Thyroid gland (tissue), 4 donors: ENCODE measurements at regions not wholly inside any gene's neighbourhood (a gene's known extent, or its start where the extent isn't known, plus 50 kb on each side); places are given as distances from the start of the nearest gene placed in this dataset. TPM values are rescaled to one million over a fixed set of nuclear protein-coding genes. Genes with fewer than 3 reads are reported as not detected.
"Not testable (repeated sequence)": the region's sequence is repeated elsewhere in the genome, so short reads cannot be mapped to it uniquely, and the experiment has no call there.

Source experiments
- DNase-seq, 2 donors: peaks; one replicate each; pipeline ENCODE4 v3.0.0-alpha.2; 2019
- H3K27ac ChIP-seq, 3 donors: fragments of 200-600 bp; sonication (generic); 1 replicate in 2 of 3; 2 replicates in 1 of 3; pipeline ENCODE4 v1.5.1; 2016 to 2019; ENCODE audit warnings: mild to moderate bottlenecking in 1 of 3, moderate library complexity in 1 of 3
- H3K27me3 ChIP-seq: fragments of 200-600 bp; sonication (generic); one replicate; pipeline ENCODE4 v1.5.1; 2019
- H3K36me3 ChIP-seq, 2 donors: fragments of 200-600 bp; sonication (generic); one replicate each; pipeline ENCODE4 v1.5.1; 2016 to 2019
- H3K4me1 ChIP-seq, 2 donors: fragments of 200-600 bp; sonication (generic); one replicate each; pipeline ENCODE4 v1.5.1; 2017 to 2019
- H3K4me3 ChIP-seq, 3 donors: fragments of 200-600 bp; sonication (generic); replicated peaks in 1 of 3; 1 replicate in 2 of 3; 2 replicates in 1 of 3; pipeline ENCODE4 v1.5.1; 2016; ENCODE audit warnings: mild to moderate bottlenecking in 1 of 3
- H3K9me3 ChIP-seq: fragments of 200-600 bp; sonication (generic); one replicate; pipeline ENCODE4 v1.5.1; 2017
- CTCF ChIP-seq, 6 experiments: fragments of 200-600 bp in 3 of 6; fragments of 450-650 bp in 3 of 6; sonication (generic) in 3 of 6; IDR thresholded peaks; one replicate each; pipeline ENCODE4 v1.5.1; 2016 to 2019; ENCODE audit warnings: antibody characterized with exemption in 6 of 6, mild to moderate bottlenecking in 2 of 6, inconsistent platforms in 1 of 6, moderate library complexity in 1 of 6
- POLR2A ChIP-seq, 2 donors: fragments of 450-650 bp; IDR thresholded peaks; one replicate each; pipeline ENCODE4 v1.6.1; 2017; ENCODE audit warnings: antibody characterized with exemption in 2 of 2, mild to moderate bottlenecking in 2 of 2, moderate library complexity in 1 of 2
- WGBS, 2 donors: methylation state at CpG; one replicate each; pipeline ENCODE4 v1.1.5; 2017; 5-methylcytosine and 5-hydroxymethylcytosine counted together
- intact Hi-C: fragments of 100-400 bp; cut with DNase I; formaldehyde crosslinking; loops from one replicate; pipeline ENCODE4 v1.15.1; 2023
- microRNA counts, 2 donors: library from miRNA; unstranded; fragments of <30 nt; microRNA quantifications; one replicate each; lab custom pipeline; 2016 to 2017
- microRNA-seq: library from miRNA; unstranded; fragments of <30 nt; microRNA quantifications from one replicate; pipeline ENCODE4, GENCODE V29; 2016
- small RNA-seq: library from RNA; depleted of rRNA; stranded (forward); fragments of <200 nt; gene quantifications from one replicate; pipeline ENCODE3, GENCODE V24; 2016

GRCh38 chr10:131038056-131038455 lies 273.5 kb downstream of the TCERG1L start:
- Histone ChIP-seq H3K36me3 (no peaks in the 10 kb centered on the region), H3K9me3 (no peaks in the 10 kb centered on the region), H3K27me3 (no peaks in the 10 kb centered on the region), H3K27ac (no peak overlapping the region), H3K4me1 (no peaks in the 10 kb centered on the region), H3K4me3 (no peak overlapping the region)
- DNase-seq, result no peak
- intact Hi-C loops, result no loop called here
- WGBS, 2 donors, result 88 to 96% methylated on average over 6 of the region's 6 CpGs
- TF ChIP-seq POLR2A (IDR thresholded peaks at IDR 0.05), result no peak
- no peak for TF ChIP-seq CTCF (IDR thresholded peaks at IDR 0.05)

- Histone ChIP-seq H3K36me3 (no peaks in the 10 kb centered on the region), H3K27ac (no peak overlapping the region), H3K4me3 (no peak overlapping the region), H3K4me1 (peaks cover 0 to 5% of the 10 kb centered on the region in 2 donors), H3K9me3 (no peaks in the 10 kb centered on the region), H3K27me3 (no peaks in the 10 kb centered on the region)
- no peak for DNase-seq
- WGBS, 2 donors, result 90% methylated on average over 10 of the region's 10 CpGs
- TF ChIP-seq POLR2A (IDR thresholded peaks at IDR 0.05), result no peak
- TF ChIP-seq CTCF (IDR thresholded peaks at IDR 0.05), result no peak
- intact Hi-C loops, result no loop called here
Measured at GRCh38 chr10:131041031-131041430, 270.5 kb downstream of the TCERG1L start.

GRCh38 chr10:131041441-131041840 lies 270.1 kb downstream of the TCERG1L start:
- TF ChIP-seq POLR2A (IDR thresholded peaks at IDR 0.05), result no peak
- no peak for TF ChIP-seq CTCF (IDR thresholded peaks at IDR 0.05)
- no peaks in the 10 kb centered on the region for H3K9me3 ChIP-seq
- no peaks in the 10 kb centered on the region for H3K27me3 ChIP-seq
- H3K36me3 ChIP-seq, result no peaks in the 10 kb centered on the region
- DNase-seq, result no peak
- no peak overlapping the region for H3K4me3 ChIP-seq
- WGBS, 2 donors, result 55 to 62% methylated on average over 5 of the region's 5 CpGs
- intact Hi-C loops, result no loop called here
- peaks cover 0 to 5% of the 10 kb centered on the region in 2 donors for H3K4me1 ChIP-seq
- H3K27ac ChIP-seq, result no peak overlapping the region

GRCh38 chr10:131042015-131042414 lies 269.5 kb downstream of the TCERG1L start:
- WGBS, 2 donors, result 50 to 100% methylated on average over 1 of the region's 6 CpGs
- H3K27ac ChIP-seq, H3K27me3 ChIP-seq, H3K9me3 ChIP-seq, DNase-seq, intact Hi-C loops, H3K4me3 ChIP-seq, H3K36me3 ChIP-seq, H3K4me1 ChIP-seq: not testable (repeated sequence)

MicroRNAs in the stretch of these regions (microRNA counts, 767-probe panel; counts per million panel counts)
- 0 counts per million in 2 donors for microRNA hsa-miR-378c (lab: Ali Mortazavi, UCI)

Small RNA genes lying in the stretch of these regions (microRNA-seq; reads per million reads assigned to microRNA genes)
- not detected for gene MIR378C

Small RNA genes lying in the stretch of these regions (small RNA-seq; reads per million reads assigned to genes)
- not detected for gene MIR378C
- not detected for gene RF00019
